H9 (cell line): ENCODE measurements at regions not wholly inside any gene's neighbourhood (a gene's known extent, or its start where the extent isn't known, plus 50 kb on each side); places are given as distances from the start of the nearest gene placed in this dataset.

Source experiments
- DNase-seq: peaks from one replicate; pipeline ENCODE4 v3.0.0-alpha.2; 2017
- H2AFZ ChIP-seq: one replicate; pipeline ENCODE4 v1.6.1; 2013; ENCODE audit warnings: mild to moderate bottlenecking, low read length, control low read depth, moderate library complexity
- H2AK5ac ChIP-seq: 2 replicates; pipeline ENCODE4 v1.6.1; 2013; ENCODE audit warnings: low read length, control low read depth, mixed read lengths; ENCODE audit not compliant: insufficient read length
- H2BK120ac ChIP-seq: one replicate; pipeline ENCODE4 v1.6.1; 2013; ENCODE audit warnings: low read depth, mild to moderate bottlenecking, low read length, control low read depth, inconsistent platforms; ENCODE audit not compliant: poor library complexity, severe bottlenecking
- H2BK12ac ChIP-seq: 2 replicates; pipeline ENCODE4 v1.6.1; 2013; ENCODE audit warnings: low read length, control low read depth, mixed read lengths, low read depth; ENCODE audit not compliant: insufficient read length
- H2BK15ac ChIP-seq: 2 replicates; pipeline ENCODE4 v1.6.1; 2013; ENCODE audit warnings: low read depth, low read length, control low read depth
- H2BK20ac ChIP-seq: one replicate; pipeline ENCODE4 v1.6.1; 2013; ENCODE audit warnings: low read depth, mild to moderate bottlenecking, low read length, control low read depth, inconsistent platforms; ENCODE audit not compliant: poor library complexity, severe bottlenecking
- H2BK5ac ChIP-seq: 2 replicates; pipeline ENCODE4 v1.6.1; 2013; ENCODE audit warnings: low read length, control low read depth, mixed read lengths; ENCODE audit not compliant: insufficient read length
- H3K14ac ChIP-seq: 2 replicates; pipeline ENCODE4 v1.6.1; 2013; ENCODE audit warnings: low read length, control low read depth; ENCODE audit not compliant: insufficient read depth
- H3K18ac ChIP-seq: 2 replicates; pipeline ENCODE4 v1.6.1; 2013; ENCODE audit warnings: low read depth, mild to moderate bottlenecking, mixed read lengths, low read length, control low read depth; ENCODE audit not compliant: insufficient read length
- H3K23ac ChIP-seq: 2 replicates; pipeline ENCODE4 v1.6.1; 2013; ENCODE audit warnings: low read length, control low read depth, mixed read lengths, low read depth; ENCODE audit not compliant: insufficient read length
- H3K23me2 ChIP-seq: 2 replicates; pipeline ENCODE4 v1.6.1; 2013; ENCODE audit warnings: low read depth, mild to moderate bottlenecking, mixed read lengths, low read length, control low read depth; ENCODE audit not compliant: insufficient read length, poor library complexity, severe bottlenecking
- H3K27ac ChIP-seq: 2 replicates; pipeline ENCODE4 v1.5.1; 2013; ENCODE audit warnings: low read length, control low read depth, mixed read lengths, low read depth; ENCODE audit not compliant: insufficient read length
- H3K27me3 ChIP-seq: 2 replicates; pipeline ENCODE4 v1.6.1; 2013; ENCODE audit warnings: low read length, control low read depth, inconsistent platforms; ENCODE audit not compliant: insufficient read depth
- H3K4ac ChIP-seq: 2 replicates; pipeline ENCODE4 v1.6.1; 2013; ENCODE audit warnings: low read depth, mild to moderate bottlenecking, control low read depth, inconsistent platforms, low read length, moderate library complexity
- H3K4me1 ChIP-seq: 2 replicates; pipeline ENCODE4 v1.6.1; 2013; ENCODE audit warnings: low read length, control low read depth, inconsistent platforms; ENCODE audit not compliant: insufficient read depth
- H3K4me2 ChIP-seq: 2 replicates; pipeline ENCODE4 v1.6.1; 2013; ENCODE audit warnings: low read length, control low read depth, mixed read lengths; ENCODE audit not compliant: insufficient read length, insufficient read depth
- H3K56ac ChIP-seq: 2 replicates; pipeline ENCODE4 v1.6.1; 2013; ENCODE audit warnings: low read depth, mild to moderate bottlenecking, mixed read lengths, low read length, control low read depth; ENCODE audit not compliant: insufficient read length
- H3K79me1 ChIP-seq: 2 replicates; pipeline ENCODE4 v1.6.1; 2013; ENCODE audit warnings: low read depth, mild to moderate bottlenecking, moderate library complexity, low read length, control low read depth, inconsistent platforms; ENCODE audit not compliant: insufficient read depth, poor library complexity, severe bottlenecking
- H3K79me2 ChIP-seq: 2 replicates; pipeline ENCODE4 v1.6.1; 2013; ENCODE audit warnings: low read length, control low read depth, inconsistent platforms; ENCODE audit not compliant: insufficient read depth
- H3K9ac ChIP-seq: 2 replicates; pipeline ENCODE4 v1.6.1; 2013; ENCODE audit warnings: low read length, control low read depth, mixed read lengths; ENCODE audit not compliant: insufficient read length; ENCODE audit errors: extremely low read depth
- H3K9me3 ChIP-seq: one replicate; pipeline ENCODE4 v1.6.1; 2013; ENCODE audit warnings: low read depth, low read length, inconsistent platforms; ENCODE audit not compliant: control insufficient read depth
- H3T11ph ChIP-seq: one replicate; pipeline ENCODE4 v1.6.1; 2013; ENCODE audit warnings: mild to moderate bottlenecking, low read length, control low read depth, inconsistent platforms
- H4K20me1 ChIP-seq: one replicate; pipeline ENCODE4 v1.6.1; 2013; ENCODE audit not compliant: control insufficient read depth, insufficient read length, insufficient read depth
- H4K5ac ChIP-seq: 2 replicates; pipeline ENCODE4 v1.6.1; 2013; ENCODE audit warnings: low read depth, mild to moderate bottlenecking, mixed read lengths, low read length, control low read depth; ENCODE audit not compliant: insufficient read length
- H4K8ac ChIP-seq: replicated peaks from 2 replicates; pipeline ENCODE4 v1.6.1; 2013; ENCODE audit warnings: low read length, control low read depth, mixed read lengths, low read depth; ENCODE audit not compliant: insufficient read length
- H4K91ac ChIP-seq: 2 replicates; pipeline ENCODE4 v1.6.1; 2013; ENCODE audit warnings: low read depth, mild to moderate bottlenecking, moderate library complexity, mixed read lengths, low read length, control low read depth; ENCODE audit not compliant: insufficient read length
- H3K27ac Mint-ChIP-seq, 3 experiments: 2 replicates in 2 of 3; 3 replicates in 1 of 3; pipeline ENCODE4 v1.8.0; 2020 to 2021; ENCODE audit warnings: mixed read lengths in 3 of 3, mild to moderate bottlenecking in 1 of 3, moderate library complexity in 1 of 3
- H3K27me3 Mint-ChIP-seq: 2 replicates; pipeline ENCODE4 v1.8.0; 2021; ENCODE audit warnings: low read depth, mild to moderate bottlenecking, moderate library complexity, mixed read lengths
- H3K36me3 Mint-ChIP-seq, 3 experiments: 2 replicates in 2 of 3; 3 replicates in 1 of 3; pipeline ENCODE4 v1.8.0; 2020 to 2021; ENCODE audit warnings: low read depth in 3 of 3, mixed read lengths in 3 of 3; ENCODE audit not compliant: insufficient read depth in 1 of 3
- H3K4me1 Mint-ChIP-seq, 2 experiments: 2 replicates each; pipeline ENCODE4 v1.8.0; 2020; ENCODE audit warnings: mixed read lengths in 2 of 2
- H3K4me3 Mint-ChIP-seq, 2 experiments: 2 replicates in 1 of 2; 3 replicates in 1 of 2; pipeline ENCODE4 v1.8.0; 2020 to 2021; ENCODE audit warnings: mild to moderate bottlenecking in 2 of 2, mixed read lengths in 2 of 2, moderate library complexity in 1 of 2
- H3K9me3 Mint-ChIP-seq, 2 experiments: 2 replicates in 1 of 2; 3 replicates in 1 of 2; pipeline ENCODE4 v1.8.0; 2020; ENCODE audit warnings: mild to moderate bottlenecking in 2 of 2, mixed read lengths in 2 of 2, moderate library complexity in 1 of 2
- CTCF ChIP-seq: fragments of 200-600 bp; sonication (generic); conservative IDR thresholded peaks from 3 replicates; pipeline ENCODE4 v1.8.0; 2021; ENCODE audit warnings: antibody characterized with exemption, mild to moderate bottlenecking
- WGBS: extraction: QIAGEN DNeasy Blood & Tissue Kit; methylation state at CpG from one replicate; pipeline ENCODE4 v1.1.7; 2013; ENCODE audit warnings: missing lambda C conversion rate, low lambda C conversion rate, mixed read lengths; ENCODE audit not compliant: insufficient read length; ENCODE audit errors: extremely low coverage; 5-methylcytosine and 5-hydroxymethylcytosine counted together

DNA sequence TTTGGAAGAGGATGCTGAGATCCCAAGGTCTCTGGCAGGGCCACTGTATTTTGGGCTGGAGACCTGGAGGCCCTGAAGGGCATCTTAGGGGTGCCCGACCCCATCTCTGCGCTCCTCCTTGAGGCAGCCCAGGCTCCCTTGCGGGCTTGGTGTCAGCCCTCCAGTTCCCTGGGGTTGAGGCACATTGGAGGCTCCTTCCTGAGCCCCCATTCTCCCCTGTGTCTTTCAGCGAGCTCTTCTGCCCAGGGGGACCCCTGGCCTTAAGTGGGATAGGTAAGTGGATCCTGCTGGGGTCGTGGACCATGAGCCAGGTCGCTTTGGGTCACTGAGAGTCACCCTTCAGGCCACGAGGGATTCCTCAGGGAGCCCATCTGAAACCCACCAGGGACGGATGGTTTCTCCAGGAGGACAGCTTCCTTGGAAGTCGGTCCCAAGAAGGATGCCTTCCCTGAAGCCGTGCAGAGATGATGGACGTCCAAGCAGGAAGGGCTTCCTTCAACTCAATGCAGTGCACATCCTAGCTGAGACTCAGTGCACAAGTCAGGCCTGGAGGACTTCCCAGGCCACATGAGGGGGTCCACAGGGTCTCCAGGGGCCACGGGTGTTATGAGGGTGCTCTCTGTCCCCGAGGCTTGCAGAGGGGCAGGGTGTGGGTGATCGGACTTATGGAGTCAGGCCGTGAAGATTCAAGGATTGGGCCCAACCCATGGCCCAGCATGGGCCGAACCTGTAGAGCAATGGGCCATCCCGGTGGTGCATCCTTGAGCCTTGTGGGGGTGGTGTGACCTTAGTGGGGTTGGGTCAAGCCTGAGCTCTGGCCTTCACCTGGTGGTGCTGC is 224.3 kb downstream of the SNRPN start:
- no peak overlapping the region for H3K4ac ChIP-seq
- H3T11ph ChIP-seq: no peak overlapping the region
- H3K27ac Mint-ChIP-seq: no peak overlapping the region
- no peak overlapping the region for H4K8ac ChIP-seq
- peaks cover 8 to 16% (median 10%) of the 10 kb centered on the region in 3 experiments; a peak in 6 of 7 replicates for H3K36me3 Mint-ChIP-seq
- no peaks in the 10 kb centered on the region for H3K79me1 ChIP-seq
- no peaks in the 10 kb centered on the region for H3K4me1 Mint-ChIP-seq
- no peaks in the 10 kb centered on the region for H3K23me2 ChIP-seq
- H3K18ac ChIP-seq: no peak overlapping the region
- H2BK5ac ChIP-seq: no peak overlapping the region
- DNase-seq: no peak
- no peak overlapping the region for H3K27ac ChIP-seq
- no peak overlapping the region for H2BK20ac ChIP-seq
- no peak overlapping the region for H2BK120ac ChIP-seq
- no CpG with 5 or more reads among the region's 17 CpGs for WGBS
- TF ChIP-seq CTCF: no peak
- no peak overlapping the region for H3K4me3 Mint-ChIP-seq
- no peak overlapping the region for H2AK5ac ChIP-seq
- H3K4me1 ChIP-seq: no peaks in the 10 kb centered on the region
- no peak overlapping the region for H3K23ac ChIP-seq
- no peaks in the 10 kb centered on the region for H3K27me3 ChIP-seq
- H3K4me2 ChIP-seq: no peak overlapping the region
- H3K79me2 ChIP-seq: no peaks in the 10 kb centered on the region
- no peak overlapping the region for H4K5ac ChIP-seq
- H3K9me3 Mint-ChIP-seq: peaks cover 84 to 88% of the 10 kb centered on the region in 2 experiments
- H4K91ac ChIP-seq: no peak overlapping the region
- no peak overlapping the region for H2BK12ac ChIP-seq
- H2AFZ ChIP-seq: no peak overlapping the region
- no peak overlapping the region for H3K14ac ChIP-seq
- H3K27me3 Mint-ChIP-seq: peaks cover 4% of the 10 kb centered on the region; the same call in 1 of the 2 replicates
- no peak overlapping the region for H2BK15ac ChIP-seq
- H3K9ac ChIP-seq: no peak overlapping the region
- peaks cover 65% of the 10 kb centered on the region for H3K9me3 ChIP-seq
- no peak overlapping the region for H3K56ac ChIP-seq
- H4K20me1 ChIP-seq: no peaks in the 10 kb centered on the region
